Osteocyte (in vitro differentiated cells): ENCODE measurements at regions not wholly inside any gene's neighbourhood (a gene's known extent, or its start where the extent isn't known, plus 50 kb on each side); places are given as distances from the start of the nearest gene placed in this dataset.

Experiments
- DNase-seq: peaks from one replicate; pipeline ENCODE4 v3.0.0; 2021; ENCODE audit warnings: mixed read lengths; ENCODE audit not compliant: unreplicated experiment; ENCODE audit errors: extremely low spot score
- H3K27ac Mint-ChIP-seq: one replicate; pipeline ENCODE4 v1.8.0; 2021; ENCODE audit warnings: mild to moderate bottlenecking, mixed read lengths; ENCODE audit not compliant: unreplicated experiment
- H3K27me3 Mint-ChIP-seq: one replicate; pipeline ENCODE4 v1.8.0; 2021; ENCODE audit warnings: mixed read lengths; ENCODE audit not compliant: unreplicated experiment
- H3K36me3 Mint-ChIP-seq: one replicate; pipeline ENCODE4 v1.8.0; 2021; ENCODE audit warnings: mixed read lengths; ENCODE audit not compliant: unreplicated experiment
- H3K4me1 Mint-ChIP-seq: one replicate; pipeline ENCODE4 v1.8.0; 2021; ENCODE audit warnings: mixed read lengths; ENCODE audit not compliant: unreplicated experiment
- H3K4me3 Mint-ChIP-seq: one replicate; pipeline ENCODE4 v1.8.0; 2021; ENCODE audit warnings: mild to moderate bottlenecking, moderate library complexity, mixed read lengths; ENCODE audit not compliant: unreplicated experiment
- H3K9me3 Mint-ChIP-seq: one replicate; pipeline ENCODE4 v1.8.0; 2021; ENCODE audit warnings: mixed read lengths; ENCODE audit not compliant: unreplicated experiment
- CTCF ChIP-seq: fragments of 200-600 bp; sonication (generic); IDR thresholded peaks from 2 replicates; pipeline ENCODE4 v1.5.0; 2021; ENCODE audit warnings: antibody characterized with exemption, mild to moderate bottlenecking, moderate library complexity

GRCh38 chr5:130277522-130277921 lies 373.3 kb downstream of the CHSY3 start:
- TF ChIP-seq CTCF, result no peak
- H3K27me3 Mint-ChIP-seq, result no peaks in the 10 kb centered on the region
- H3K9me3 Mint-ChIP-seq, result peaks cover 3% of the 10 kb centered on the region
- H3K4me1 Mint-ChIP-seq, result peaks cover 10% of the 10 kb centered on the region
- no peak for DNase-seq
- H3K36me3 Mint-ChIP-seq, result no peaks in the 10 kb centered on the region
- no peak overlapping the region for H3K27ac Mint-ChIP-seq
- no peak overlapping the region for H3K4me3 Mint-ChIP-seq

GRCh38 chr5:130277002-130277401 lies 372.7 kb downstream of the CHSY3 start:
- H3K36me3 Mint-ChIP-seq, result no peaks in the 10 kb centered on the region
- H3K9me3 Mint-ChIP-seq, result peaks cover 3% of the 10 kb centered on the region
- H3K4me1 Mint-ChIP-seq, result peaks cover 10% of the 10 kb centered on the region
- H3K27ac Mint-ChIP-seq, result no peak overlapping the region
- no peak for TF ChIP-seq CTCF
- no peaks in the 10 kb centered on the region for H3K27me3 Mint-ChIP-seq
- no peak overlapping the region for H3K4me3 Mint-ChIP-seq
- no peak for DNase-seq

GRCh38 chr5:130272837-130273236 lies 368.6 kb downstream of the CHSY3 start:
- no peak overlapping the region for H3K4me3 Mint-ChIP-seq
- H3K9me3 Mint-ChIP-seq, result peaks cover 3% of the 10 kb centered on the region
- H3K36me3 Mint-ChIP-seq, result no peaks in the 10 kb centered on the region
- H3K27ac Mint-ChIP-seq, result no peak overlapping the region
- H3K4me1 Mint-ChIP-seq, result no peaks in the 10 kb centered on the region
- no peaks in the 10 kb centered on the region for H3K27me3 Mint-ChIP-seq
- DNase-seq, result no peak
- no peak for TF ChIP-seq CTCF

GRCh38 chr5:130270786-130271185 lies 366.5 kb downstream of the CHSY3 start:
- H3K27me3 Mint-ChIP-seq, result no peaks in the 10 kb centered on the region

GRCh38 chr5:130268489-130268888 lies 364.2 kb downstream of the CHSY3 start:
- TF ChIP-seq CTCF, result no peak
- H3K36me3 Mint-ChIP-seq, result no peaks in the 10 kb centered on the region
- H3K27me3 Mint-ChIP-seq, result no peaks in the 10 kb centered on the region
- H3K27ac Mint-ChIP-seq, result no peak overlapping the region
- no peaks in the 10 kb centered on the region for H3K9me3 Mint-ChIP-seq
- H3K4me1 Mint-ChIP-seq, result no peaks in the 10 kb centered on the region
- H3K4me3 Mint-ChIP-seq, result no peak overlapping the region
- no peak for DNase-seq

More at GRCh38 chr5:130270786-130271185, 366.5 kb downstream of the CHSY3 start:
- no peak for TF ChIP-seq CTCF
- no peak overlapping the region for H3K27ac Mint-ChIP-seq
- H3K36me3 Mint-ChIP-seq, result no peaks in the 10 kb centered on the region
- no peak overlapping the region for H3K4me3 Mint-ChIP-seq
- peaks cover 3% of the 10 kb centered on the region for H3K9me3 Mint-ChIP-seq
- DNase-seq, result no peak
- no peaks in the 10 kb centered on the region for H3K4me1 Mint-ChIP-seq
